ENCODE measurements at regions not wholly inside any gene's neighbourhood (a gene's known extent, or its start where the extent isn't known, plus 50 kb on each side); places are given as distances from the start of the nearest gene placed in this dataset.

- no peak for DNase-seq (ENCODE audit: unreplicated experiment)
- CTCF ChIA-PET = interaction anchor here (0.7 kb wide), 1 partner anchor 177 kb away, joined by 3 read pairs; no protein-coding TSS in a partner anchor
- Mint-ChIP-seq H3K4me1 (ENCODE audit: insufficient read depth, unreplicated experiment) (peaks cover 20% of the 10 kb centered on the region), H3K9me3 (ENCODE audit: unreplicated experiment) (no peaks in the 10 kb centered on the region), H3K4me3 (ENCODE audit: unreplicated experiment) (no peak overlapping the region), H3K36me3 (ENCODE audit: insufficient read depth, unreplicated experiment) (no peaks in the 10 kb centered on the region), H3K27me3 (ENCODE audit: insufficient read depth, unreplicated experiment) (no peaks in the 10 kb centered on the region), H3K27ac (ENCODE audit: low read depth, unreplicated experiment) (no peak overlapping the region)
- BruUV-seq (replicated peaks) = no TSS peak
- TF ChIP-seq, protein P1, sequence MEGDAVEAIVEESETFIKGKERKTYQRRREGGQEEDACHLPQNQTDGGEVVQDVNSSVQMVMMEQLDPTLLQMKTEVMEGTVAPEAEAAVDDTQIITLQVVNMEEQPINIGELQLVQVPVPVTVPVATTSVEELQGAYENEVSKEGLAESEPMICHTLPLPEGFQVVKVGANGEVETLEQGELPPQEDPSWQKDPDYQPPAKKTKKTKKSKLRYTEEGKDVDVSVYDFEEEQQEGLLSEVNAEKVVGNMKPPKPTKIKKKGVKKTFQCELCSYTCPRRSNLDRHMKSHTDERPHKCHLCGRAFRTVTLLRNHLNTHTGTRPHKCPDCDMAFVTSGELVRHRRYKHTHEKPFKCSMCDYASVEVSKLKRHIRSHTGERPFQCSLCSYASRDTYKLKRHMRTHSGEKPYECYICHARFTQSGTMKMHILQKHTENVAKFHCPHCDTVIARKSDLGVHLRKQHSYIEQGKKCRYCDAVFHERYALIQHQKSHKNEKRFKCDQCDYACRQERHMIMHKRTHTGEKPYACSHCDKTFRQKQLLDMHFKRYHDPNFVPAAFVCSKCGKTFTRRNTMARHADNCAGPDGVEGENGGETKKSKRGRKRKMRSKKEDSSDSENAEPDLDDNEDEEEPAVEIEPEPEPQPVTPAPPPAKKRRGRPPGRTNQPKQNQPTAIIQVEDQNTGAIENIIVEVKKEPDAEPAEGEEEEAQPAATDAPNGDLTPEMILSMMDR (IDR thresholded peaks at IDR 0.05; ENCODE audit: unreplicated experiment) = no peak
- POLR2A ChIA-PET = no interaction called here
- intact Hi-C loops (cut with micrococcal nuclease) = no loop called here
These were observed 221.2 kb downstream of the SOX9 start for GRCh38 chr17:72342061-72342460.

- Mint-ChIP-seq H3K4me1 (ENCODE audit: insufficient read depth, unreplicated experiment) (peaks cover 20% of the 10 kb centered on the region), H3K4me3 (ENCODE audit: unreplicated experiment) (no peak overlapping the region), H3K36me3 (ENCODE audit: insufficient read depth, unreplicated experiment) (no peaks in the 10 kb centered on the region), H3K27ac (ENCODE audit: low read depth, unreplicated experiment) (no peak overlapping the region), H3K9me3 (ENCODE audit: unreplicated experiment) (no peaks in the 10 kb centered on the region), H3K27me3 (ENCODE audit: insufficient read depth, unreplicated experiment) (no peaks in the 10 kb centered on the region)
- ChIA-PET CTCF (interaction anchor here (0.7 to 0.9 kb wide), 3 partner anchors 51 to 402 kb away, joined by 3 read pairs; no protein-coding TSS in a partner anchor), POLR2A (no interaction called here)
- intact Hi-C loops (cut with micrococcal nuclease) = no loop called here
- no peak for DNase-seq (ENCODE audit: unreplicated experiment)
- BruUV-seq (replicated peaks) = no TSS peak
- TF ChIP-seq, protein P1 (IDR thresholded peaks at IDR 0.05; ENCODE audit: unreplicated experiment) = no peak
These were observed 222.1 kb downstream of the SOX9 start for GRCh38 chr17:72342627-72343527.

DNA sequence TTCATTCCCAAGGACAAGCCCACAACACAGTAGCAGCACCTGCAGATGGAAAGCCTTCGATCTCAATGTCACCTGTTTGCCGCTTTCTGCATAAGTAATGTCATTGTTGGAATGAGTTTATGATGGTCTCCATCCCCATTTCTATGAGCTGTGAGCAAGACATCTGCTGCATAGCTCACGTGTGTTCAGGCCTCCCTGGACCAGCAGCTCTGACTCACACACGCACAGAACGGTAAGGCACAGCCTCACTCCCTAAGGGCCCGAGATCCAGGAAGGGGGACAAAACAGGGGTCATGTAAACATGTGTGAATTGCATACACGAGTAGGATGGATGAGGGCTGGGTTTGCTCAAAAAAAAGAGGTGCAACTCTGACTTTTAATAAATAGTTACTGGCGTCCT, 223.1 kb downstream of the SOX9 start:
- Mint-ChIP-seq H3K27ac (ENCODE audit: low read depth, unreplicated experiment) (no peak overlapping the region), H3K9me3 (ENCODE audit: unreplicated experiment) (no peaks in the 10 kb centered on the region), H3K4me1 (ENCODE audit: insufficient read depth, unreplicated experiment) (peaks cover 15% of the 10 kb centered on the region), H3K36me3 (ENCODE audit: insufficient read depth, unreplicated experiment) (no peaks in the 10 kb centered on the region), H3K27me3 (ENCODE audit: insufficient read depth, unreplicated experiment) (no peaks in the 10 kb centered on the region), H3K4me3 (ENCODE audit: unreplicated experiment) (no peak overlapping the region)
- POLR2A ChIA-PET = no interaction called here
- intact Hi-C loops (cut with micrococcal nuclease) = no loop called here
- BruUV-seq (replicated peaks) = no TSS peak
- DNase-seq (ENCODE audit: unreplicated experiment) = no peak
- CTCF ChIA-PET = interaction anchor here (0.6 kb wide), 1 partner anchor 877 kb away, joined by 3 read pairs; no protein-coding TSS in a partner anchor
- TF ChIP-seq, protein P1 (IDR thresholded peaks at IDR 0.05; ENCODE audit: unreplicated experiment) = no peak

DNA sequence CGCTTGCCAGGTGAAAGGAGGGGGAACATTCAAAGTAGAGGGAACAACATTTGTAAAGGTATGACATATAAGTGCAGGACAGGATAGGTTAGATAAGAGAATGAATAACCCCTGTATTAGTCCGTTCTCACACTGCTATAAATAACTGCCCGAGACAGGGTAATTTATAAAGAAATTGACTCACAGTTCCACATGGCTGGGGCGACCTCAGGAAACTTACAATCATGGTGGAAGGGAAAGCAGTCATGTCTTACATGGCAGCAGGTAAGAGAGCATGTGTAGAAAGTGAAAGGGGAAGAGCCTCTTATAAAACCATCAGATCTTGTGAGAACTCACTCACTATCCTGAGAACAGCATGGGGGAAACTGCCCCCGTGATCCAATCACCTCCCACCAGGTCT, 223.8 kb downstream of the SOX9 start:
- Mint-ChIP-seq H3K27ac (ENCODE audit: low read depth, unreplicated experiment) (no peak overlapping the region), H3K36me3 (ENCODE audit: insufficient read depth, unreplicated experiment) (no peaks in the 10 kb centered on the region), H3K4me3 (ENCODE audit: unreplicated experiment) (no peak overlapping the region), H3K4me1 (ENCODE audit: insufficient read depth, unreplicated experiment) (peaks cover 9% of the 10 kb centered on the region), H3K9me3 (ENCODE audit: unreplicated experiment) (no peaks in the 10 kb centered on the region), H3K27me3 (ENCODE audit: insufficient read depth, unreplicated experiment) (no peaks in the 10 kb centered on the region)
- intact Hi-C loops (cut with micrococcal nuclease) = no loop called here
- ChIA-PET POLR2A (no interaction called here), CTCF (no interaction called here)
- BruUV-seq (replicated peaks) = no TSS peak
- TF ChIP-seq, protein P1 (IDR thresholded peaks at IDR 0.05; ENCODE audit: unreplicated experiment) = no peak
- no peak for DNase-seq (ENCODE audit: unreplicated experiment)
